ENCODE measurements at regions not wholly inside any gene's neighbourhood (a gene's known extent, or its start where the extent isn't known, plus 50 kb on each side); places are given as distances from the start of the nearest gene placed in this dataset.

- TF ChIP-seq CTCF (IDR thresholded peaks at IDR 0.05), result no peak
- DNase-seq (ENCODE audit: low spot score), result peak; percentile 92
- no peaks in the 10 kb centered on the region for H3K36me3 ChIP-seq
- H3K27ac ChIP-seq, result no peak overlapping the region
- peaks cover 0 to 17% of the 10 kb centered on the region in 2 donors for H3K4me1 ChIP-seq
- no peaks in the 10 kb centered on the region for H3K27me3 ChIP-seq
- no peaks in the 10 kb centered on the region for H3K9me3 ChIP-seq
- no peak overlapping the region for H3K4me3 ChIP-seq
Measured at GRCh38 chr3:41026394-41027177, 172.7 kb upstream of the CTNNB1 start.

- H3K36me3 ChIP-seq, result no peaks in the 10 kb centered on the region
- TF ChIP-seq CTCF (IDR thresholded peaks at IDR 0.05), result no peak
- no peak for DNase-seq (ENCODE audit: low spot score)
Measured at GRCh38 chr3:41029356-41029755, 169.9 kb upstream of the CTNNB1 start.

GRCh38 chr3:41030220-41030619, 169.1 kb upstream of the CTNNB1 start:
- H3K9me3 ChIP-seq, result no peaks in the 10 kb centered on the region
- no peaks in the 10 kb centered on the region for H3K27me3 ChIP-seq
- no peak overlapping the region for H3K27ac ChIP-seq
- TF ChIP-seq CTCF (IDR thresholded peaks at IDR 0.05), result no peak
- peaks cover 0 to 17% of the 10 kb centered on the region in 2 donors for H3K4me1 ChIP-seq
- DNase-seq (ENCODE audit: low spot score), result no peak
- no peak overlapping the region for H3K4me3 ChIP-seq
- no peaks in the 10 kb centered on the region for H3K36me3 ChIP-seq

More at GRCh38 chr3:41029356-41029755, 169.9 kb upstream of the CTNNB1 start:
- H3K4me3 ChIP-seq, result no peak overlapping the region
- peaks cover 0 to 17% of the 10 kb centered on the region in 2 donors for H3K4me1 ChIP-seq
- H3K27ac ChIP-seq, result no peak overlapping the region
- H3K9me3 ChIP-seq, result no peaks in the 10 kb centered on the region
- H3K27me3 ChIP-seq, result no peaks in the 10 kb centered on the region

- H3K27me3 ChIP-seq, result no peaks in the 10 kb centered on the region
- H3K9me3 ChIP-seq, result no peaks in the 10 kb centered on the region
- no peaks in the 10 kb centered on the region for H3K36me3 ChIP-seq
- TF ChIP-seq CTCF (IDR thresholded peaks at IDR 0.05), result no peak
- H3K4me1 ChIP-seq, result peaks cover 0 to 9% of the 10 kb centered on the region in 2 donors
- no peak for DNase-seq (ENCODE audit: low spot score)
- H3K4me3 ChIP-seq, result no peak overlapping the region
- no peak overlapping the region for H3K27ac ChIP-seq
Measured at GRCh38 chr3:41031401-41031800, 167.9 kb upstream of the CTNNB1 start.

- Histone ChIP-seq H3K9me3 (no peaks in the 10 kb centered on the region), H3K36me3 (no peaks in the 10 kb centered on the region), H3K27me3 (no peaks in the 10 kb centered on the region), H3K27ac (no peak overlapping the region), H3K4me1 (no peaks in the 10 kb centered on the region), H3K4me3 (no peak overlapping the region)
- TF ChIP-seq CTCF (IDR thresholded peaks at IDR 0.05), result no peak
- no peak for DNase-seq (ENCODE audit: low spot score)
Measured at GRCh38 chr3:41033956-41034519, 165.3 kb upstream of the CTNNB1 start.

Data from right atrium auricular region (tissue), 2 donors.